GM06990 (cell line): ENCODE measurements at regions not wholly inside any gene's neighbourhood (a gene's known extent, or its start where the extent isn't known, plus 50 kb on each side); places are given as distances from the start of the nearest gene placed in this dataset.

Source experiments
- DNase-seq: peaks from one replicate; pipeline ENCODE4 v3.0.0-alpha.2; 2011; ENCODE audit not compliant: insufficient read length; ENCODE audit errors: extremely low read depth
- H3K27me3 ChIP-seq: replicated peaks from 2 replicates; pipeline ENCODE4 v1.6.0; 2011; ENCODE audit warnings: low read length; ENCODE audit not compliant: control insufficient read depth, insufficient read depth
- H3K36me3 ChIP-seq: 2 replicates; pipeline ENCODE4 v1.5.1; 2011; ENCODE audit warnings: low read length; ENCODE audit not compliant: control insufficient read depth, insufficient read depth
- H3K4me3 ChIP-seq: replicated peaks from 2 replicates; pipeline ENCODE4 v1.5.1; 2011; ENCODE audit warnings: low read depth, mild to moderate bottlenecking, control low read depth, low read length
- CTCF ChIP-seq: IDR thresholded peaks from 2 replicates; pipeline ENCODE4 v1.5.1; 2011; ENCODE audit warnings: low read length, control low read depth, mild to moderate bottlenecking, inconsistent platforms; ENCODE audit not compliant: insufficient read depth, poor library complexity, severe bottlenecking

- no peak for DNase-seq
- Histone ChIP-seq H3K4me3 (no peak overlapping the region), H3K36me3 (no peaks in the 10 kb centered on the region), H3K27me3 (no peaks in the 10 kb centered on the region)
- TF ChIP-seq CTCF = no peak
Observed at GRCh38 chr4:8773124-8773931, 98.3 kb downstream of the HMX1 start.

- TF ChIP-seq CTCF = no peak
- no peaks in the 10 kb centered on the region for H3K27me3 ChIP-seq
- no peaks in the 10 kb centered on the region for H3K36me3 ChIP-seq
- DNase-seq = no peak
- H3K4me3 ChIP-seq = no peak overlapping the region
Observed at GRCh38 chr4:8772499-8773123, 99.0 kb downstream of the HMX1 start.

- Histone ChIP-seq H3K27me3 (no peaks in the 10 kb centered on the region), H3K4me3 (no peak overlapping the region), H3K36me3 (no peaks in the 10 kb centered on the region)
- no peak for DNase-seq
- TF ChIP-seq CTCF = no peak
Observed at GRCh38 chr4:8771666-8772065, 100.0 kb downstream of the HMX1 start.

- TF ChIP-seq CTCF = no peak
- Histone ChIP-seq H3K36me3 (no peaks in the 10 kb centered on the region), H3K27me3 (no peaks in the 10 kb centered on the region), H3K4me3 (no peak overlapping the region)
- DNase-seq = no peak
Observed at GRCh38 chr4:8771258-8771590, 100.4 kb downstream of the HMX1 start.

- H3K36me3 ChIP-seq = no peaks in the 10 kb centered on the region
- no peak for DNase-seq
- H3K27me3 ChIP-seq = no peaks in the 10 kb centered on the region
- no peak overlapping the region for H3K4me3 ChIP-seq
- TF ChIP-seq CTCF = no peak
Observed at GRCh38 chr4:8770518-8771257, 101.0 kb downstream of the HMX1 start.
